HepG2 (cell line): ENCODE measurements at regions not wholly inside any gene's neighbourhood (a gene's known extent, or its start where the extent isn't known, plus 50 kb on each side); places are given as distances from the start of the nearest gene placed in this dataset.

Source experiments
- ATAC-seq: fragments of 200-7000 bp; cut with Tn5 transposase; 3 replicates; pipeline ENCODE4 v1.9.1; 2020; ENCODE audit warnings: mild to moderate bottlenecking, moderate library complexity
- BruUV-seq: library from RNA; stranded (reverse); fragments of 400-500 nt; replicated peaks from 2 replicates; lab custom pipeline; 2021; lab: Mats Ljungman, UMichigan
- CTCF ChIA-PET: fragments of 300-600 bp; formaldehyde crosslinking; extraction: SDS; loops from one replicate; lab custom pipeline; 2021; ENCODE audit warnings: low total read pairs, inconsistent platforms, low intra/inter-chr PET ratio; lab: Yijun Ruan, JAX
- POLR2A ChIA-PET: fragments of 350-600 bp; sonication (Branson Sonifier 250); formaldehyde crosslinking; loops from one replicate; lab custom pipeline; 2020; ENCODE audit warnings: antibody characterized with exemption, inconsistent platforms; lab: Yijun Ruan, JAX
- DNase-seq: peaks from one replicate; pipeline ENCODE4 v3.0.0-alpha.2; 2015; ENCODE audit warnings: low spot score
- FAIRE-seq: peaks from 3 replicates; lab custom pipeline; 2011; peaks lifted over from hg19 to GRCh38; lab: Jason Lieb, UNC
- H2AFZ ChIP-seq: one replicate; pipeline ENCODE4 v1.6.1; 2011; ENCODE audit warnings: low read length, inconsistent platforms
- H3K27ac ChIP-seq: fragments of 300-600 bp; 3 replicates; pipeline ENCODE4 v1.8.0; 2011; ENCODE audit warnings: mixed run types, mild to moderate bottlenecking, mixed read lengths, low read length, inconsistent platforms; ENCODE audit not compliant: insufficient read depth; ENCODE audit errors: extremely low read length
- H3K27me3 ChIP-seq, 2 experiments: fragments of 200-600 bp in 1 of 2; 2 replicates in 1 of 2; 3 replicates in 1 of 2; pipeline versions ENCODE4 v1.6.0 to v1.8.0; 2011; ENCODE audit warnings: low read length in 2 of 2, mild to moderate bottlenecking in 2 of 2, moderate library complexity in 2 of 2, inconsistent platforms in 1 of 2; ENCODE audit not compliant: insufficient read depth in 2 of 2, control insufficient read depth in 1 of 2
- H3K36me3 ChIP-seq, 2 experiments: fragments of 200-600 bp in 1 of 2; replicated peaks in 1 of 2; 2 replicates in 1 of 2; 3 replicates in 1 of 2; pipeline versions ENCODE4 v1.5.1 to v1.8.0; 2011; ENCODE audit warnings: low read length in 2 of 2, inconsistent platforms in 1 of 2; ENCODE audit not compliant: insufficient read depth in 2 of 2, control insufficient read depth in 1 of 2
- H3K4me1 ChIP-seq: 2 replicates; pipeline ENCODE4 v1.5.1; 2012; ENCODE audit warnings: low read length, inconsistent platforms; ENCODE audit not compliant: insufficient read depth
- H3K4me2 ChIP-seq: 2 replicates; pipeline ENCODE4 v1.6.0; 2011; ENCODE audit warnings: low read depth, low read length, inconsistent platforms
- H3K4me3 ChIP-seq, 3 experiments: fragments of 200-600 bp in 1 of 3; sonication (generic), shearing (Covaris generic) in 1 of 3; replicated peaks in 1 of 3; 2 replicates each; pipeline ENCODE4 v1.5.1; 2011 to 2016; ENCODE audit warnings: low read length in 3 of 3, inconsistent platforms in 2 of 3, low read depth in 2 of 3, mild to moderate bottlenecking in 2 of 3, control low read depth in 1 of 3, mixed read lengths in 1 of 3; ENCODE audit not compliant: insufficient read depth in 1 of 3
- H3K79me2 ChIP-seq: one replicate; pipeline ENCODE4 v1.6.1; 2011; ENCODE audit warnings: low read length, inconsistent platforms; ENCODE audit not compliant: insufficient read depth
- H3K9ac ChIP-seq: 2 replicates; pipeline ENCODE4 v1.6.0; 2011; ENCODE audit warnings: mild to moderate bottlenecking, low read depth, low read length, inconsistent platforms; ENCODE audit not compliant: insufficient read depth
- H3K9me3 ChIP-seq: 2 replicates; pipeline ENCODE4 v1.5.1; 2012; ENCODE audit warnings: mild to moderate bottlenecking, low read length
- H4K20me1 ChIP-seq: 2 replicates; pipeline ENCODE4 v1.6.0; 2011; ENCODE audit warnings: inconsistent platforms, mild to moderate bottlenecking, low read length, moderate library complexity; ENCODE audit not compliant: insufficient read depth
- ATF3 ChIP-seq: sonication (generic); formaldehyde crosslinking; IDR thresholded peaks from 2 replicates; pipeline ENCODE4 v1.4.0; 2020; ENCODE audit warnings: missing genetic modification reagents
- EEA1 ChIP-seq: sonication (generic); formaldehyde crosslinking; IDR thresholded peaks from 2 replicates; pipeline ENCODE4 v1.5.1; 2020; ENCODE audit warnings: mild to moderate bottlenecking, missing genetic modification reagents, borderline replicate concordance
- GABPB1 ChIP-seq: IDR thresholded peaks from 2 replicates; pipeline ENCODE4 v1.6.1; 2016; ENCODE audit warnings: mild to moderate bottlenecking, missing genetic modification reagents, moderate library complexity, missing compliant biosample characterization
- PRDM15 ChIP-seq: sonication (generic); formaldehyde crosslinking; IDR thresholded peaks from 2 replicates; pipeline ENCODE4 v1.4.0; 2020; ENCODE audit warnings: missing genetic modification reagents
- ZFP1 ChIP-seq: IDR thresholded peaks from 2 replicates; pipeline ENCODE4 v1.6.1; 2016
- ZNF18 ChIP-seq: sonication (generic); formaldehyde crosslinking; IDR thresholded peaks from 2 replicates; pipeline ENCODE4 v1.8.0; 2022; ENCODE audit warnings: mild to moderate bottlenecking, missing genetic modification reagents; ENCODE audit not compliant: insufficient replicate concordance
- ZNF253 ChIP-seq: sonication (generic); formaldehyde crosslinking; IDR thresholded peaks from 2 replicates; pipeline ENCODE4 v1.8.0; 2022; ENCODE audit warnings: mild to moderate bottlenecking, missing genetic modification reagents, borderline replicate concordance
- ZNF280B ChIP-seq: sonication (generic); formaldehyde crosslinking; IDR thresholded peaks from 2 replicates; pipeline ENCODE4 v1.5.0; 2020; ENCODE audit warnings: missing genetic modification reagents, mild to moderate bottlenecking, borderline replicate concordance
- ZNF326 ChIP-seq: sonication (generic); formaldehyde crosslinking; IDR thresholded peaks from 2 replicates; pipeline ENCODE4 v1.4.0; 2020; ENCODE audit warnings: missing genetic modification reagents, borderline replicate concordance
- ZNF563 ChIP-seq: sonication (generic); formaldehyde crosslinking; IDR thresholded peaks from 2 replicates; pipeline ENCODE4 v1.8.0; 2022; ENCODE audit warnings: mild to moderate bottlenecking, moderate library complexity, missing genetic modification reagents
- ZNF670 ChIP-seq: sonication (generic); formaldehyde crosslinking; IDR thresholded peaks from 2 replicates; pipeline ENCODE4 v1.8.0; 2022; ENCODE audit warnings: mild to moderate bottlenecking, missing genetic modification reagents, borderline replicate concordance
- ZNF768 ChIP-seq: sonication (generic); formaldehyde crosslinking; IDR thresholded peaks from 2 replicates; pipeline ENCODE4 v1.4.0; 2020; ENCODE audit warnings: missing genetic modification reagents
- ZNF83 ChIP-seq: sonication (generic); formaldehyde crosslinking; IDR thresholded peaks from 2 replicates; pipeline ENCODE4 v1.4.0; 2020; ENCODE audit warnings: missing genetic modification reagents, mild to moderate bottlenecking, borderline replicate concordance
- ZSCAN20 ChIP-seq: sonication (generic); formaldehyde crosslinking; IDR thresholded peaks from 2 replicates; pipeline ENCODE4 v1.4.0; 2020; ENCODE audit warnings: missing genetic modification reagents, mild to moderate bottlenecking, borderline replicate concordance
- WGBS: methylation state at CpG from one replicate; pipeline ENCODE4 v1.1.6; 2017; ENCODE audit warnings: low lambda C conversion rate; 5-methylcytosine and 5-hydroxymethylcytosine counted together
- in situ Hi-C: cut with HindIII; loops from 2 replicates; pipeline ENCODE4 v1.10.0; 2017; ENCODE audit warnings: low pct_unique_long_range_greater_than_20kb; ENCODE audit not compliant: extremely low pct_ligation_motif_present
- intact Hi-C: fragments of 100-400 bp; cut with micrococcal nuclease; formaldehyde crosslinking; loops from one replicate; pipeline ENCODE4 v1.10.0; 2022; ENCODE audit not compliant: unreplicated experiment

- WGBS: 0% methylated on average over 2 of the region's 2 CpGs
- in situ Hi-C loops: no loop called here
- no peak for FAIRE-seq
Measured at GRCh38 chr7:19248681-19249080, 103.5 kb upstream of the FERD3L start.

More at GRCh38 chr7:19248681-19249080, 103.5 kb upstream of the FERD3L start:
- ChIA-PET POLR2A (no interaction called here), CTCF (no interaction called here)
- Histone ChIP-seq H3K79me2 (no peaks in the 10 kb centered on the region), H4K20me1 (no peaks in the 10 kb centered on the region), H2AFZ (no peak overlapping the region), H3K4me3 (no peak overlapping the region), H3K27me3 (no peaks in the 10 kb centered on the region), H3K9me3 (peaks cover 71% of the 10 kb centered on the region), H3K4me2 (no peak overlapping the region), H3K9ac (no peak overlapping the region), H3K36me3 (no peaks in the 10 kb centered on the region), H3K4me1 (no peaks in the 10 kb centered on the region), H3K27ac (no peak overlapping the region)
- no TSS peak for BruUV-seq
- no peak for ATAC-seq
- no peak for TF ChIP-seq ZNF253
- no peak for TF ChIP-seq PRDM15 (CRISPR knock-in tag)
- no peak for TF ChIP-seq ZNF280B (CRISPR knock-in tag)
- TF ChIP-seq ZNF768 (CRISPR knock-in tag): no peak
- no peak for TF ChIP-seq ZFP1 (CRISPR knock-in tag)
- no peak for TF ChIP-seq ZNF83 (CRISPR knock-in tag)
- no peak for TF ChIP-seq ZNF326 (CRISPR knock-in tag)
- TF ChIP-seq ZNF670 (CRISPR knock-in tag): no peak
- no peak for TF ChIP-seq GABPB1
- TF ChIP-seq ZNF18: no peak
- TF ChIP-seq ZSCAN20 (CRISPR knock-in tag): no peak
- no peak for TF ChIP-seq ZNF563 (CRISPR knock-in tag)
- no peak for TF ChIP-seq ATF3 (CRISPR knock-in tag)
- no peak for TF ChIP-seq EEA1
- DNase-seq: no peak
- intact Hi-C loops: no loop called here
